Hematopoietic multipotent progenitor cell treated with erythropoietin and hydrocortisone succinate and interleukin-3 and kit ligand, for 8 days (in vitro differentiated cells): ENCODE measurements at regions not wholly inside any gene's neighbourhood (a gene's known extent, or its start where the extent isn't known, plus 50 kb on each side); places are given as distances from the start of the nearest gene placed in this dataset.

Source experiments
- DNase-seq: peaks from one replicate; pipeline ENCODE4 v3.0.0-alpha.2; 2015

- DNase-seq = no peak
Measured at GRCh38 chr10:128431506-128431905, 305.3 kb upstream of the MKI67 start.

DNA sequence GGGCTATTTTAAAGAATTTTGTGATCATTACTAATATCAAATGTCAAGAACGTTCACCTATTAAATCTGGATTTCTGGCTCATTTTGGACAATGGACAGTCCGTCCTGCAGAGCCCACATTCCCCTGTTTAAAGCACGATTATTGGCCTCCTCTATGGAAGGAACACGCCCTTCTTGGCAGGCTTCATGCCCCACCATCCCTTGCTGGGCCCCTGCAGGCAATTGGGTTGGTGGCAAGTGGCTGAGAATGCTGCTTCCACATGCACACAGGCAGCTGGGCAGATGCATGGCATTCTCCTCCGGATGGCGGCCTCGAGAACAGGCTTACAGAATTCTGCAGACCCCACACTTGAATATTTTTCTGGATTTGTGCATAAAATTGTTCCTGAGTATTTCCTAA is 305.8 kb upstream of the MKI67 start:
- no peak for DNase-seq

- no peak for DNase-seq
Measured at GRCh38 chr10:128432423-128432822, 306.2 kb upstream of the MKI67 start.

- no peak for DNase-seq
Measured at GRCh38 chr10:128435811-128436210, 309.6 kb upstream of the MKI67 start.

DNA sequence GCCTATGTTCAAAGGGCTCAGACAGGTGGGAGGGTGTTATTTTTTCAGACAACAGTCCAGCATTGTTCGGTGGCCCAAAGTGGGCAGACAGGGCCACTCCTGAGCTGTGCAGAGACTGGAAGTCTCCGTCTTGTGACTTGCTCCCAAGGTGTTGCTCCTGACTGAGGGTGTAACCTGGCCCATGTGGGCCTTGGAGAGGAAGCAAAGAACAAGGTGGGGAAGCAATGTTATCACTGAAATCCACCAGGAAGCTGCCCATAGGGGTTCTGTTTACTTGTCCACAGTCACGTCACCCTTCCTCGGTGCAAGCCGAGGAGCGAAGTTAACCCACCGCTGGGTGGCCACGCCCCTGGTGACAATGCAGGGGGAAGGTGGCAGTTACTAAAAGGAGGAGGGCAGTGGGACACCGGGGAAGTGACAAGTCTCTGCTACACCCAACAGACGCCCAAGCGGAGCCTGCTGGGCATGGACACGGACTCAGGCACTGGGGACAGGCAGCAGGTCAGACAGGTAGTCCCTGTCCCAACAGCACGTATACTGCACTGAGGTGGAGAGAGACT is 311.6 kb upstream of the MKI67 start:
- DNase-seq = no peak

GRCh38 chr10:128438417-128439063 is 312.3 kb upstream of the MKI67 start:
- no peak for DNase-seq

DNA sequence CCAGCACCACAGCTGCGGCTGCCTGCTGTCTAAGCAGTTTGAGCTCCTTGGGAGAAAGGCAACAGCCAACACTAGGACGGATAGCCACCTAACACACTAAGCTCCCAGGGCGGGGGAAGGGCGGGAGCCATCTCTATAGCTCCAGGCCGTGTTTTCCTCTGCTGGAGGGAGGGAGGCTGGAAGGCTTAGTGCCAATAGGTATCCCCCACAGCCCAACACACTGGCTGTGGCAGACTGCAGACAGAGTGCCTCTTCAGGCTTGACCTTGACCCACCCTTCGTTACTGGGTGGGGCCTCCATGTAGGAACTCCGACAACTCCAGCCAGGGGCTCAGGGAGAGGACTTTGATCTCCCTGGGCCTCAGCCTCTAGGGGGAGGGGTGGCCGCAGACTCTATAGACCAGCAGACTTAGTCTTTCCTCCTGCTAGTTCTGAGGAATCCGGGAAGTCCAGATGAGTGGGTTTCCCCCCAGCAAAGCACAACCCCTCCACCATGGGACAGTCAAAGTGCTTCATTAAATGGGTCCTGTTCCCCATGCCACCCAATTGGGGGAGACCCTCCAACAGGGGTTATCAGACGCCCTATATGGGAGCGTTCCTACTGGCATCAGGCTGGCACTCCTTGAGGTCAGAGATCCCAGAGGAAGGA is 314.4 kb upstream of the MKI67 start:
- no peak for DNase-seq

- DNase-seq = no peak
Measured at GRCh38 chr10:128443925-128444518, 317.8 kb upstream of the MKI67 start.

DNA sequence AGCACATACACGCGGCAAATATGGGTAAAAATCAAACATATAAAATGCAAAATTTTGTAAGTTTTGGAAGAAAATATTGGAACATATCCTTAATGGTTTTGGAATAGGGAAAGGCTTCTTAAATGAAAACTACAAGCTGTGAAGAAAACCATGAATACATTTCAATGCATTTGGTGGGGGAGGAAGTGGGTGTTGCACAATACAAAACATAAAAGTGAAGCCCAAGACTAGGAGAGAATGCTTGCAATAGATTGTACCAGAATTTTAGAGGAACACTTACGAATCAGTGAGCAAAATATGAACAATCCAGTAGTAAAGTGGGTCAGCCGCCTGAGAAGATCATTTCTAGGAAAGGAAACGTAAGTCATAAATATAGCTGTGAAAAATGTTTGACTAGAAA is 322.6 kb upstream of the MKI67 start:
- DNase-seq = no peak

DNA sequence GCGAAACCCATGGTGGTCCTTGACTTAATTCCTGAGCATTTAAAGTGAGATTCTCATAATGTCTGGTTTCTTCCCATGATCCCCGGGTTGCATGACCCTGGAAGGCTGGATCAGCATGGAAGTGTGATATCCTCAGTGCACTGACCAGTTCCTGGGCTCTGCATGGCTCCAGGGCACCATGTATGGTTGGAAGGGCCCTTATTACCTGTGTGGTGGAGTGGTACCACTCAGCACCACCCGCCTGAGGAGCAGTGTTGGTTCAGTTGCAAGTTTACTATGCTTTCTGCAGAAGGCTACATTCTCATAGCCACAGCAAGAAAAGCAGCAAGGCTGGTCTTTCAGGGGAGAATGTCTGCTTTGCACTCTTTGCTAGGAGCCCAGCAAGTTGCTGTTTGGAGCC is 325.7 kb upstream of the MKI67 start:
- DNase-seq = no peak

DNA sequence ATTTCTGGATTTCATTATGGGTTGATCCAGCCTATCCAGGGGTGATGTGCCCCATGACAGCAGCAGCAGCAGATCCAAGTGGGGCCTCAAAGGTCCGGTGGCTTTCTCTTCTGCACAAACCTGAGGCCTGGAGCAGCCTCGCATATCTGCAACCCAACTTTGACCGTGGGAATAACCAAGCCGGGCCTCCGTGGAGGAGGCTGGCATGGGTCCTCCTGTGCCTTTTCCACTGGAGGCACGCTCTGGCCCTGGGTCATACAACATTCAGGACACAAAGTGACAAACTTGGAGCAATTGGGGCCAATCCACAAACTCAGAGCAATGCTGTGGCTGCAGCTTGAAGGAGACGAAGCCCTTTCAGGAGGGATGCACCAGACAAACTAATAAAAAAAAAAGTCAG is 330.0 kb upstream of the MKI67 start:
- no peak for DNase-seq

DNA sequence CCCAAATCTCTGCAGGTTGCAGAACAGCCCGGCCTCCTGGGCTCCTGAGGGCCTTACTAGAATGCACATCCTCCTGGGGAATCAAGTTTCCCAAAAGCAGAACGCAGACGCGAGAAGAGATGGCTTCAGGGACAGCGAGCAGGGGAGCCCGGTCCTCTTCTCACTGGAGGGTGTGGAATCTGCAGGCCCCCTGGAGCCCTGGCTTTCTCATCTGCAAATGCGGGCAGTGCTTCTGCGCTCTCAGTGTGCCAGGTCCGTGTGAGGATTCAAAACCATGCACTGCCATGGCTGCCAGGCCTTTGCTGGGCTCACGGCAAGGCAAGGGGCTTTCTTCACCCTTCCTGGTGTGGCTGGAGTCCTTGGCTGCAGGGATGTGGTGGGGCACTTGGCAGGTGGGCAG is 330.9 kb upstream of the MKI67 start:
- DNase-seq = no peak

DNA sequence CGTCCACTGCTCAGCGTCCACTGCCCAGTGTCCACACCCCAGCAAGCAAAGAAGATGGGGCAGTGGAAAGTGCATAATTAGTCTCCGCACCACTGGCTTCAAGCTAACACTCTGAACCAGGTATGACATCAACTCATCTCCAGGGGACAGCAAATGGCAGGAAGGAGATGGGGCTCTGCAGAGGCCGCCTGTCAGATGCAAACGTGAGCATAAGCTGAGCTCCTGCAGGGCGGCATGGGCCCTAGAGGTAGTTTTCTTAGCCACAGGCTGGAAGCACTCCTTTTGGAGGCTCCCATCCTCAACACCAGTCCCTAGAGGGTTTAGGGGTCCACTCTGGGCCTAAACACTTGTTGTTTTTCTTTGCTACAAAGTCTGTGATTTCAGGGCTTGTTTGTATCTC is 335.8 kb upstream of the MKI67 start:
- DNase-seq = no peak

- no peak for DNase-seq
Measured at GRCh38 chr10:128462844-128463243, 336.6 kb upstream of the MKI67 start.

GRCh38 chr10:128463991-128464760 is 338.0 kb upstream of the MKI67 start:
- peak; percentile 2 for DNase-seq

DNA sequence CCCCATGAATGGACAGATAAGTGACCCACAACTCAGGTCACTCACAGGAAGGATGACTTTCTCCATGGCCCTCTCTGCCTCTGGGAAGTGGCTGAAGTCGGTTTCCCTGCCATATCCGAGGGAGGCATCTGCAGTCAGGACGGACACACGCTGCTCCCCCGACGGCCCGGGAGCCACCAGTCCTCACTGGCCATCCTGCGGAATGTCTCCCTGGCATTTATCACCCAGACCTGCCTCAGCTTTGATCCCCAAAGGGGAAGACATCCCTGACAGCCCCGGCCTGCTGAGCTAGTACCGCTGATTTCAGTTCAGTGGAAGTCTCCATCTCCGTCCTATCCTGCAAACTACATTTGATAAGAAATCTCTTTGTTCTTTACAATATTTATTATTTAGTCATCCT is 339.5 kb upstream of the MKI67 start:
- no peak for DNase-seq

GRCh38 chr10:128466831-128467371 is 340.7 kb upstream of the MKI67 start:
- no peak for DNase-seq

- no peak for DNase-seq
Measured at GRCh38 chr10:128468462-128468861, 342.2 kb upstream of the MKI67 start.

DNA sequence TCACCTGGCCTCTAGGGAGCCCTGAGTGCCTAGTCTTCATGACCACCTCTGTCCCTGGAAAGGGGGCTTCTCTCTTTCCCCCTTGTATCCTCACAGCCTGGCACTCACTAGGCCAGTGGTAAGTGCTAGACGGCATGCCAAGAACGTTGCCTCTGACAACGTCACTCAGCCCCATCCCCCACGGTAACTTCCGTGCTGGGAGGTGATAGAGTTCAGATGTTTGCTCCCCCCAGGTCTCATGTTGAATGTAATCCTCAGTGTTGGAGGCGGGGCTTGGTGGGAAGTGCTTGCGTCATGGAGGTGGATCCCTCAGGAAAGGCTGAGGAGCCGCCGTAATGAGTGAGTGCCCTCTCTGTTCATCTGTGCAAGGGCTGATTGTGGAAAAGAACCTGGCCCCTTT is 343.3 kb upstream of the MKI67 start:
- no peak for DNase-seq

DNA sequence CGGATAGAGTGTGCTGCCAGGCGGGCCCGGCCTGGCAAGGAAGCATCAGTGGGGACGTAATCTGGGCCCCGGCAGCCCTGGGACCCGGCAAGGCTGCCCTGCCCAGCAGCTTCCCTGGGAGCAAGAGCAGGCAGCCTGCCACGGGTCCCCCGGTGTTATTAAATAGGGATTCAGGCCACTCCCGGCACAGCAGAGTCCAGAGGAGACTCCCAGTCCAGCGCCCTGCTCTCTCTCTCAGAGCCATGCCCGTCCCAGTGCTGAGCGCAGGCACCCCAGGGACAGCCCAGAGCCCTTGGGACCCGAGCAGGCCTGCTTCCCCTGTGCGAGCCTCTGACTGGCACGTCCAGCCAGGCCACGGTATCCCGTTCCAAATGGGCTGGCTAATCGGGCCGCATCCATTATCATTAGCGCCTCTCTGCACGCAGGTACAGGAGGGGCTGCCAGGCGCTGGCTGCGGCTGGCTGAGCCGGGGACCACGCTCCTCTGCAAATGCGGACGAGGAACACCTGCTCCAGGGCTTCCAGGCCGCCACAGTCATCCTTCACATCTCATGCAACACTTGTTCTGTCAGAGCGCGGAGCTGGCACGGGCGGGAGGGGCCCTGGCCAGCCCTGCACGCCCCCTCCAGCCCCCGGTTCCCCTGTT is 344.2 kb upstream of the MKI67 start:
- DNase-seq = no peak

DNA sequence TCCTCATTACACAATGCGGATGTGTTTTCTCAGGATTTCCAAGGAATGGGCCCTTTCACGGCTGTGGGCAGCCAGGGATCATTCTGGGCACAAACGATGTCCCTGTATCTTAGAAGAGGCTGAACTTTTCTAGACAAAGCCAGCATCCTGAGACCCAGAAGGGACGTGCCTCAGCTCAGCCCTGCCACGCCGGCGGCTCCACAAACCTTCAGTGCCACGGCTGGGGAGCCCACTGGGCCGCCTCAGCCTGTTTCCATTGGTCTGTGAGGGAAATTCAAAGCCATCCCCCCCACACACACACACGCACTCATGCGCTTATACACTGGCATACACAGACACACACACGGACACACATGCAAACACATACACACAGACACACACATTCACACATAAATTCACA is 344.9 kb upstream of the MKI67 start:
- no peak for DNase-seq

GRCh38 chr10:128472196-128472595 is 346.0 kb upstream of the MKI67 start:
- no peak for DNase-seq

GRCh38 chr10:128473396-128473795 is 347.2 kb upstream of the MKI67 start:
- DNase-seq = no peak
